H1 (cell line): ENCODE measurements at regions not wholly inside any gene's neighbourhood (a gene's known extent, or its start where the extent isn't known, plus 50 kb on each side); places are given as distances from the start of the nearest gene placed in this dataset.

Source experiments
- BRCA1 ChIP-seq: IDR thresholded peaks from 2 replicates; pipeline ENCODE4 v1.6.1; 2012; ENCODE audit warnings: low read depth, low read length, improper control_type of control experiment
- CHD7 ChIP-seq: fragments of 300-600 bp; sonication (generic); IDR thresholded peaks from 2 replicates; pipeline ENCODE4 v1.7.1; 2012; ENCODE audit warnings: low read length, moderate library complexity, mild to moderate bottlenecking, inconsistent platforms; ENCODE audit not compliant: insufficient replicate concordance
- EZH2 ChIP-seq: fragments of 200-600 bp; sonication (generic); IDR thresholded peaks from 2 replicates; pipeline ENCODE4 v1.7.1; 2012; ENCODE audit warnings: low read depth, mild to moderate bottlenecking, moderate library complexity, low read length, inconsistent platforms; ENCODE audit not compliant: severe bottlenecking
- JUND ChIP-seq: IDR thresholded peaks from 2 replicates; pipeline ENCODE4 v1.6.1; 2011; ENCODE audit warnings: mild to moderate bottlenecking, improper control_type of control experiment, low read length
- MAFK ChIP-seq: IDR thresholded peaks from 2 replicates; pipeline ENCODE4 v1.6.1; 2012; ENCODE audit warnings: low read depth, mild to moderate bottlenecking, improper control_type of control experiment, low read length
- NRF1 ChIP-seq: IDR thresholded peaks from 2 replicates; pipeline ENCODE4 v1.6.1; 2011; ENCODE audit warnings: mild to moderate bottlenecking, low read depth, low read length, improper control_type of control experiment
- POLR2A ChIP-seq, 2 experiments: IDR thresholded peaks; 1 replicate in 1 of 2; 2 replicates in 1 of 2; pipeline ENCODE4 v1.6.1; 2011; ENCODE audit warnings: low read depth in 2 of 2, low read length in 2 of 2, mild to moderate bottlenecking in 2 of 2; ENCODE audit errors: control extremely low read depth in 1 of 2
- SP4 ChIP-seq: IDR thresholded peaks from 2 replicates; pipeline ENCODE4 v1.6.1; 2012; ENCODE audit warnings: low read length, inconsistent platforms
- TBP ChIP-seq: IDR thresholded peaks from 2 replicates; pipeline ENCODE4 v1.6.1; 2011; ENCODE audit warnings: low read depth, low read length, improper control_type of control experiment
- YY1 ChIP-seq: IDR thresholded peaks from 2 replicates; pipeline ENCODE4 v1.6.1; 2011; ENCODE audit warnings: low read depth, mild to moderate bottlenecking, low read length
- ZNF274 ChIP-seq: IDR thresholded peaks from 2 replicates; pipeline ENCODE4 v1.7.0; 2012; ENCODE audit warnings: low read length, borderline replicate concordance; ENCODE audit errors: extremely low read depth
- TF ChIP-seq, protein P1 (sequence below): IDR thresholded peaks from 2 replicates; pipeline ENCODE4 v1.6.1; 2012; ENCODE audit warnings: inconsistent platforms

GRCh38 chr2:67076239-67076624, 320.9 kb upstream of the ETAA1 start (continued):
- TF ChIP-seq CHD7 (no peak), JUND (no peak), EZH2 (no peak), BRCA1 (no peak), NRF1 (no peak), ZNF274 (no peak), POLR2A (IDR thresholded peaks at IDR 0.05; ENCODE audit: control extremely low read depth in 1 of 2, low read depth in 2 of 2, low read length in 2 of 2) (no peak), TBP (no peak), YY1 (no peak), MAFK (no peak), SP4 (no peak)
- TF ChIP-seq, protein P1, sequence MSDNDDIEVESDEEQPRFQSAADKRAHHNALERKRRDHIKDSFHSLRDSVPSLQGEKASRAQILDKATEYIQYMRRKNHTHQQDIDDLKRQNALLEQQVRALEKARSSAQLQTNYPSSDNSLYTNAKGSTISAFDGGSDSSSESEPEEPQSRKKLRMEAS = no peak
- TF ChIP-seq, all 59 proteins: peak for 0
